Smooth muscle cell (in vitro differentiated cells): ENCODE measurements at regions not wholly inside any gene's neighbourhood (a gene's known extent, or its start where the extent isn't known, plus 50 kb on each side); places are given as distances from the start of the nearest gene placed in this dataset.

ENCODE experiments used
- DNase-seq: peaks from one replicate; lab custom pipeline; 2025; ENCODE audit not compliant: unreplicated experiment; lab: John Stamatoyannopoulos, UW
- H2AFZ ChIP-seq: fragments of 200-600 bp; sonication (generic); 2 replicates; pipeline ENCODE4 v1.6.0; 2016; ENCODE audit warnings: antibody characterized with exemption, low read depth, mild to moderate bottlenecking
- H3F3A ChIP-seq: fragments of 200-600 bp; sonication (generic); 2 replicates; pipeline ENCODE4 v1.6.0; 2017; ENCODE audit warnings: antibody characterized with exemption, low read depth
- H3K27ac ChIP-seq: fragments of 200-600 bp; sonication (generic); 2 replicates; pipeline ENCODE4 v1.5.1; 2016; ENCODE audit warnings: low read depth, mild to moderate bottlenecking
- H3K27me3 ChIP-seq: fragments of 200-600 bp; sonication (generic); 2 replicates; pipeline ENCODE4 v1.6.1; 2016; ENCODE audit warnings: low read depth, mild to moderate bottlenecking
- H3K36me3 ChIP-seq: fragments of 200-600 bp; sonication (generic); 2 replicates; pipeline ENCODE4 v1.5.1; 2016; ENCODE audit warnings: low read depth
- H3K4me1 ChIP-seq: fragments of 200-600 bp; sonication (generic); 2 replicates; pipeline ENCODE4 v1.5.1; 2016; ENCODE audit warnings: low read depth
- H3K4me2 ChIP-seq: fragments of 200-600 bp; sonication (generic); 2 replicates; pipeline ENCODE4 v1.6.0; 2016; ENCODE audit warnings: mild to moderate bottlenecking
- H3K4me3 ChIP-seq: fragments of 200-600 bp; sonication (generic); 2 replicates; pipeline ENCODE4 v1.5.1; 2016; ENCODE audit warnings: mild to moderate bottlenecking
- H3K79me2 ChIP-seq: fragments of 200-600 bp; sonication (generic); 2 replicates; pipeline ENCODE4 v1.6.0; 2016; ENCODE audit warnings: low read depth, mild to moderate bottlenecking
- H3K9ac ChIP-seq: fragments of 200-600 bp; sonication (generic); 2 replicates; pipeline ENCODE4 v1.6.0; 2016; ENCODE audit warnings: low read depth
- H3K9me3 ChIP-seq: fragments of 200-600 bp; sonication (generic); replicated peaks from 2 replicates; pipeline ENCODE4 v1.5.1; 2016; ENCODE audit warnings: low read depth
- H4K20me1 ChIP-seq: fragments of 200-600 bp; sonication (generic); 2 replicates; pipeline ENCODE4 v1.6.0; 2016; ENCODE audit warnings: low read depth
- WGBS: methylation state at CpG from one replicate; pipeline ENCODE4 v1.1.7; 2016; ENCODE audit warnings: low lambda C conversion rate; 5-methylcytosine and 5-hydroxymethylcytosine counted together
- TF ChIP-seq, protein P1 (sequence below): fragments of 200-600 bp; sonication (generic); IDR thresholded peaks from 2 replicates; pipeline ENCODE4 v1.5.1; 2017; ENCODE audit warnings: borderline replicate concordance, mild to moderate bottlenecking, antibody characterized with exemption; ENCODE audit not compliant: insufficient read depth, poor library complexity, severe bottlenecking

DNA sequence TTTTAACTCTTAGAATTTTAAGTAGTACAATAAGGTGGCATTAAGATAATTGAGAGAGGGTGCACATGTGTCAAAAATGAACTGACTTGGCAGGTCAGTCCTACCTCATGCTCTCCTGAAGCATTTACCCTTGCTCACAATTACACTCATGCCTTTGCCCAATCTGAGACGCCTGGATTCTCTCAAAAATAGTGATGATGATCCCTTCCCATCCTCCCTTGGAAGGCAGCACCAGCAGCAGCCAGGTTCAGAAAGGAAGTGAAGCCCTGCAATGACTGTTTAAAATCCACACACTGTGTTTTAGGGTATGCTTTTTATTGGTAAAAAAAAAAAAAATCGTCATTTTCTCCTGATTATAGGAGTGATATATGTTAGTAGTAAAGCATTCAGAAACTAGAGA is 246.6 kb downstream of the PRELID2 start:
- Histone ChIP-seq H3K4me2 (peak overlapping the region; percentile 38), H3K27me3 (no peaks in the 10 kb centered on the region), H3K4me1 (no peaks in the 10 kb centered on the region), H3K27ac (peak overlapping the region; percentile 68), H3F3A (peaks cover 16% of the 10 kb centered on the region), H3K9me3 (no peaks in the 10 kb centered on the region), H3K79me2 (no peaks in the 10 kb centered on the region), H2AFZ (no peak overlapping the region), H3K9ac (no peak overlapping the region), H3K36me3 (no peaks in the 10 kb centered on the region), H4K20me1 (no peaks in the 10 kb centered on the region), H3K4me3 (no peak overlapping the region)
- DNase-seq: no peak
- WGBS: 65% methylated on average over 2 of the region's 2 CpGs
- TF ChIP-seq, protein P1, sequence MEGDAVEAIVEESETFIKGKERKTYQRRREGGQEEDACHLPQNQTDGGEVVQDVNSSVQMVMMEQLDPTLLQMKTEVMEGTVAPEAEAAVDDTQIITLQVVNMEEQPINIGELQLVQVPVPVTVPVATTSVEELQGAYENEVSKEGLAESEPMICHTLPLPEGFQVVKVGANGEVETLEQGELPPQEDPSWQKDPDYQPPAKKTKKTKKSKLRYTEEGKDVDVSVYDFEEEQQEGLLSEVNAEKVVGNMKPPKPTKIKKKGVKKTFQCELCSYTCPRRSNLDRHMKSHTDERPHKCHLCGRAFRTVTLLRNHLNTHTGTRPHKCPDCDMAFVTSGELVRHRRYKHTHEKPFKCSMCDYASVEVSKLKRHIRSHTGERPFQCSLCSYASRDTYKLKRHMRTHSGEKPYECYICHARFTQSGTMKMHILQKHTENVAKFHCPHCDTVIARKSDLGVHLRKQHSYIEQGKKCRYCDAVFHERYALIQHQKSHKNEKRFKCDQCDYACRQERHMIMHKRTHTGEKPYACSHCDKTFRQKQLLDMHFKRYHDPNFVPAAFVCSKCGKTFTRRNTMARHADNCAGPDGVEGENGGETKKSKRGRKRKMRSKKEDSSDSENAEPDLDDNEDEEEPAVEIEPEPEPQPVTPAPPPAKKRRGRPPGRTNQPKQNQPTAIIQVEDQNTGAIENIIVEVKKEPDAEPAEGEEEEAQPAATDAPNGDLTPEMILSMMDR: no peak

DNA sequence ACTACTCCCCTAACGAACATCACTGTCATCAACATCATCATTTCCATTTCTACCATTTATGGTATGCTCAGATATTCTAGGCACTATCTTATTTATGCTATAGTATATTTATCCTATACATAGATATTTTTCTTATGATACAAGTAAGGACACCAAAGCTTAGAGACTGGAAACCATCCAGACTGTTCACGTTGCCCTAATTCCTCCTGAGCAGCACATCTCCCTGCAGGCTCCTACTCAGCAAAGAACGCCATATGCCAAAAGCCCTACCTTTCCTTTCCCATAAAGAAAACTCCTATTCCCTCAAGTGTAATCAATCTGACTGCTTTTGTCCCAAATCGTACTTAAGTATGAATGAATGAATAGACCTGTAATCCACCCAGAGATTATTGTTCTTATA is 247.0 kb downstream of the PRELID2 start:
- Histone ChIP-seq H4K20me1 (no peaks in the 10 kb centered on the region), H3K4me3 (no peak overlapping the region), H3K27ac (peak overlapping the region; percentile 68), H3K27me3 (no peaks in the 10 kb centered on the region), H3F3A (peaks cover 16% of the 10 kb centered on the region), H3K9ac (no peak overlapping the region), H3K36me3 (no peaks in the 10 kb centered on the region), H3K4me1 (no peaks in the 10 kb centered on the region), H3K4me2 (peak overlapping the region; percentile 38), H2AFZ (peak overlapping the region; percentile 29), H3K9me3 (no peaks in the 10 kb centered on the region), H3K79me2 (no peaks in the 10 kb centered on the region)
- TF ChIP-seq, protein P1: no peak
- WGBS: 62% methylated on average over 4 of the region's 4 CpGs
- no peak for DNase-seq

DNA sequence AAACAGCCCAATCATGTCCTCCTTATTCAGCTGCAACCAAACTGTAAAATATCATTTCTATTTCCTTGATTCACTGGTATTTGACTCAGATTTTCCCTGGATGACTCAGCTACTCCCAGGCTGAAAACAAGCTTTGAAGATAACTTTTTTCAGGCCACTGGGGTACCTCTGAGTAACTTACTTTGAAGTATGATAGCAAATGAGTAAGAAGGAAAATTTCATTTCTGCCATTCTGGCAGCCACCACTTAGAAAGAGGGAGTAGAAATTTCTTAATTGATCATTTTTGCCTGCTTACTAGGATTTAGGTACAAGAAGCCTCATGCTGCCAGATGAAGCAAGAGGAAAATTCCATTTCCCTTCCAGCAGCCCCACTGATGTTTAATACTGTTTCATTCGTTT is 247.4 kb downstream of the PRELID2 start:
- Histone ChIP-seq H2AFZ (peak overlapping the region; percentile 29), H3K27me3 (no peaks in the 10 kb centered on the region), H4K20me1 (no peaks in the 10 kb centered on the region), H3K79me2 (no peaks in the 10 kb centered on the region), H3K4me3 (no peak overlapping the region), H3K27ac (peak overlapping the region; percentile 68), H3F3A (peaks cover 16% of the 10 kb centered on the region), H3K9me3 (no peaks in the 10 kb centered on the region), H3K36me3 (no peaks in the 10 kb centered on the region), H3K4me1 (no peaks in the 10 kb centered on the region), H3K4me2 (peak overlapping the region; percentile 38), H3K9ac (no peak overlapping the region)
- TF ChIP-seq, protein P1: no peak
- 46% methylated on average over 1 of the region's 1 CpG for WGBS
- DNase-seq: no peak

DNA sequence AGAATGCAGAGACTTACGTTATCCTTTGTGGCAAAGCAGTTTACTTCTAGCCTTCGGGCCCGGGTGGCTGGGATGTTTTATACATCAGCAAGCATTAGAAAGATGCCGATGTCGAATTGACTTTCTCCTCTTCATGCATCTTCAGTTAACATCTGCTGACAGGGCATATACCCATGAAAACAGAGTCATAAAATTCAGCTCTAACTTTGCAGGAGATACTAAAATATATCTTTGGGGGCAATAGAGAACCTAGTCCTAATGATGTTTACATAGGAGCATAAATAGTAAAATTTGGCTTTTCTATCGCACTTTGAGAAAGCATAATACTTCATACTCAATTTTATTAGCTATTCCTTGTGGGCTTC is 247.9 kb downstream of the PRELID2 start:
- Histone ChIP-seq H2AFZ (no peak overlapping the region), H3K79me2 (no peaks in the 10 kb centered on the region)

More for the DNA sequence above, 247.9 kb downstream of the PRELID2 start:
- Histone ChIP-seq H3K27ac (peak overlapping the region; percentile 68), H3K9me3 (no peaks in the 10 kb centered on the region), H3K27me3 (no peaks in the 10 kb centered on the region), H3K4me3 (no peak overlapping the region), H4K20me1 (no peaks in the 10 kb centered on the region), H3K9ac (no peak overlapping the region), H3K4me2 (peak overlapping the region; percentile 38), H3F3A (peaks cover 16% of the 10 kb centered on the region), H3K4me1 (no peaks in the 10 kb centered on the region), H3K36me3 (no peaks in the 10 kb centered on the region)
- no peak for DNase-seq
- WGBS: 45% methylated on average over 6 of the region's 6 CpGs
- TF ChIP-seq, protein P1: no peak
